GM12864 (cell line): ENCODE measurements at regions not wholly inside any gene's neighbourhood (a gene's known extent, or its start where the extent isn't known, plus 50 kb on each side); places are given as distances from the start of the nearest gene placed in this dataset.

Source experiments
- DNase-seq: peaks from one replicate; pipeline ENCODE4 v3.0.0-alpha.2; 2011; ENCODE audit warnings: low read depth
- H3K4me3 ChIP-seq: 2 replicates; pipeline ENCODE4 v1.5.1; 2011; ENCODE audit warnings: mild to moderate bottlenecking, low read depth, low read length, control low read depth
- TF ChIP-seq, protein P1 (sequence below): IDR thresholded peaks from 2 replicates; pipeline ENCODE4 v1.5.1; 2011; ENCODE audit warnings: low read depth, mild to moderate bottlenecking, moderate library complexity, low read length, control low read depth, inconsistent platforms; ENCODE audit errors: missing control alignments

DNA sequence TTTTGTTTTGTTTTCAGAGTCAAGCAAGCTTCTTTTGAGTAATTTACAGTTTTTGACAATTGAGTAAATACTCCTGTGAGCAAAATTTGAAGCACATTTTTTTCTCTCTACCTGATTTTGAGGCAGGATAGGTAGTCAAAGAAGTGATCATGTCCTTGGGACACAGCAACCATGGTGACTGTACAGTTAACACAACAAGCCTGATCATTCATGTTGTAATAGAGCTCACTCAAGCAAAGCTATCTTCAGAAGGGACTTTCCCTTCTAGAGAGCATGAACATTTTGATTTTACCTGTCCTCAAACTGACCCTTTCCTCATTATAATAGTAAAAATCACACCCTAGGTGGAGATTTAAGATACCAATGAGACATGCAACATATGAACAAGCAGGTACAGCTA lies 126.5 kb upstream of the KCNK1 start:
- H3K4me3 ChIP-seq, result no peak overlapping the region
- TF ChIP-seq, protein P1, sequence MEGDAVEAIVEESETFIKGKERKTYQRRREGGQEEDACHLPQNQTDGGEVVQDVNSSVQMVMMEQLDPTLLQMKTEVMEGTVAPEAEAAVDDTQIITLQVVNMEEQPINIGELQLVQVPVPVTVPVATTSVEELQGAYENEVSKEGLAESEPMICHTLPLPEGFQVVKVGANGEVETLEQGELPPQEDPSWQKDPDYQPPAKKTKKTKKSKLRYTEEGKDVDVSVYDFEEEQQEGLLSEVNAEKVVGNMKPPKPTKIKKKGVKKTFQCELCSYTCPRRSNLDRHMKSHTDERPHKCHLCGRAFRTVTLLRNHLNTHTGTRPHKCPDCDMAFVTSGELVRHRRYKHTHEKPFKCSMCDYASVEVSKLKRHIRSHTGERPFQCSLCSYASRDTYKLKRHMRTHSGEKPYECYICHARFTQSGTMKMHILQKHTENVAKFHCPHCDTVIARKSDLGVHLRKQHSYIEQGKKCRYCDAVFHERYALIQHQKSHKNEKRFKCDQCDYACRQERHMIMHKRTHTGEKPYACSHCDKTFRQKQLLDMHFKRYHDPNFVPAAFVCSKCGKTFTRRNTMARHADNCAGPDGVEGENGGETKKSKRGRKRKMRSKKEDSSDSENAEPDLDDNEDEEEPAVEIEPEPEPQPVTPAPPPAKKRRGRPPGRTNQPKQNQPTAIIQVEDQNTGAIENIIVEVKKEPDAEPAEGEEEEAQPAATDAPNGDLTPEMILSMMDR, result no peak
- DNase-seq, result no peak

- no peak overlapping the region for H3K4me3 ChIP-seq
- TF ChIP-seq, protein P1, result no peak
- no peak for DNase-seq
These were observed 124.5 kb upstream of the KCNK1 start for GRCh38 chr1:233489411-233489810.

DNA sequence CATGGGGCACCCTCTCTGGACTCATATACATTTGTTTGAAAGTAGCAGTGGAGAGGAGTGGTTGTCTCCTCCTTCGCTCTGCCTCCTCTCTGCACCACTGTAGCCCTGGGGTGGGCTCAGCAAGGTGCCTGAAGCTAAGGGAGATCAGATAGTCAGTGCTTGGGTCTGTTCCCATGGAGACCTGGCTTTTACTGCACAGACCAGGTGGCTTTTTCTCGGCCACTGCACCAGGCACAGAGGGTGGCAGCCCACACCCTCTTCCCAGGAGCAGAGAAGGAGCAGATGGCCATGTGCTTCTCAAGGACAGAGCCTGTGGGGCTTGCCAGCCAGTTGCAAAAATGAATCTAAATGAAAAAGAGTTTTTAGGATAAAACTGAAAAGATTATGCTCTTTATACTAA lies 123.4 kb upstream of the KCNK1 start:
- no peak overlapping the region for H3K4me3 ChIP-seq
- no peak for DNase-seq
- TF ChIP-seq, protein P1, result no peak

GRCh38 chr1:233491953-233492620 lies 121.8 kb upstream of the KCNK1 start:
- no peak overlapping the region for H3K4me3 ChIP-seq
- TF ChIP-seq, protein P1, result no peak
- DNase-seq, result no peak

GRCh38 chr1:233496993-233497392 lies 116.9 kb upstream of the KCNK1 start:
- H3K4me3 ChIP-seq, result no peak overlapping the region
- no peak for DNase-seq
- TF ChIP-seq, protein P1, result no peak

- DNase-seq, result no peak
- H3K4me3 ChIP-seq, result no peak overlapping the region
- TF ChIP-seq, protein P1, result no peak
These were observed 116.2 kb upstream of the KCNK1 start for GRCh38 chr1:233497679-233498078.

DNA sequence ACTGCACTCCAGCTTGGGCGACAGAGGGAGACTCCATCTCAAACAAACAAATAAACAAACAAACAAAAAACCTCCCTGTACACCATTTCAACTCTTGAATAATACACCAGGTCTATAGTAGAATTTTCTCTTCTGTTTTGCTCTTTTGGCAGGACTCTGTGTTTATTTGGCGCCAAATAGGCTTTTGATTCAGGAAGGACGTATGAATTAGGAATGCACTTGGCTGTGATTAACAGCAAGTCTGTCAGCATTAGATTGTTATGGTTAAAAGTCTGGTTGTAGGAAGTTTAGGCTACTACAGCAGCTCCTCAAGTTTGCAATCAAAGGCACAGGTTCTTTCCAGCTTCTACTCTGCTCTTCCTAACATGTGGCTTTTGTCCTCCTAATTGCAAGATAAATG lies 113.8 kb upstream of the KCNK1 start:
- H3K4me3 ChIP-seq, result no peak overlapping the region
- TF ChIP-seq, protein P1, result no peak
- DNase-seq, result no peak
